GM21576 (cell line): ENCODE measurements at regions not wholly inside any gene's neighbourhood (a gene's known extent, or its start where the extent isn't known, plus 50 kb on each side); places are given as distances from the start of the nearest gene placed in this dataset.
"Not testable (repeated sequence)": the region's sequence is repeated elsewhere in the genome, so short reads cannot be mapped to it uniquely, and the experiment has no call there.

ENCODE experiments used
- ATAC-seq: cut with Tn5 transposase; IDR thresholded peaks from one replicate; pipeline ENCODE4 v1.9.1; 2021; ENCODE audit warnings: mild to moderate bottlenecking, moderate library complexity; ENCODE audit not compliant: unreplicated experiment

DNA sequence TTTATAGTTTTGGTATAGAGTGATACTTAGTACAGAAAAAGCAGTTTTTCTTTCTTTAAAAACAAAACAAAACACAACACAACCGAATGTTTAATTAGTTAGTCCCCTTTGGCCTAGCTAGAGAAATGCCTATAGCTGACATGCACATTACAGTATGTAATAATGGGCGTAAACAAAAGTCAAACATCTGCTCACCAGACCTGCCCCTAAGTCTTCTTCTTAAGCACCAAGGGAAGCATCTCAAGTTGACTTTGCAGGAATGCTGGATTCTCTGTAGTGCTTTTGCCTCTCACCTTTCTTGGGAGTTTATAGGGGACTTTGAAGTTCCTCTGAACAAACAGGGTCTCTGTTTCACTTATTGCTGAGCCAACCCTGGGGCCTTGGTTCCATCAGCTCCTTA lies 143.7 kb downstream of the TM2D1 start:
- no peak for ATAC-seq

DNA sequence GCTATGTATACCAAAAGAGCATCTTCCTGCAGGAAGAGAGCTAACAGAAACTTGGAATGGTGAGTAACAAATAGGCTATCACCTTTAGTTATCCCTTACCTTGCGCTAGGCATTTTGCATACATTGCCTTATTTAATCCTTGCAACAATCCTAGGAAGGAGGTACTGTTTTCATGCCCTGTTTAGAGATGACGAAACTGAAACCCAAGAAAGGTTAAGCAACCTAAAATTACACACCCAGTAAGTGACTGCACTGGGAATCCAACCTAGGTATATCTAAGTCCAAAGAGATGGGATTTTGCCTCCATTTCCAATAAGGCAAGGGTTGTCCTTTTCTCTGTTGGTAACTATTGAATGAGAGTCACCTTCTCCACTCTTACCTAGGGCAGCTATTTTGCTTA lies 144.5 kb downstream of the TM2D1 start:
- ATAC-seq, result no peak

DNA sequence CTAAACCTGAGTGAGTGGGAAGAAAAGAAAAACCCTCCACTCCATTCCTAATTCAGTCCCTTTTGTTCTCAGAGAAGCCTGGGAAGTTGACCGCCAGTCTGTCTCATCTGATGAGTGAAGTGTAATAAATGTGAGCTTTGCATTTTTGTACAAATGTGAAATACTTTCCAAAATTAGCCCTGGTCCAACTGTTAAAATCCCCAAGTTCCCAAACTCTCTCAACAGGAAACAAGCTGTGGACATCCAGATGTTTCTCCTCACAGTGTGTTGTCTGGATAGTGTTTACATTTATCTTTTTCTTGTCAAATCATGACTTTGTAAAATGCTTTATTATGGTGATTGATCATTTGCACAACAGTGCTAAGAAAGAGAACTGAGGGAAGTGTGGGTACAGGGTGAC lies 145.1 kb downstream of the TM2D1 start:
- no peak for ATAC-seq

DNA sequence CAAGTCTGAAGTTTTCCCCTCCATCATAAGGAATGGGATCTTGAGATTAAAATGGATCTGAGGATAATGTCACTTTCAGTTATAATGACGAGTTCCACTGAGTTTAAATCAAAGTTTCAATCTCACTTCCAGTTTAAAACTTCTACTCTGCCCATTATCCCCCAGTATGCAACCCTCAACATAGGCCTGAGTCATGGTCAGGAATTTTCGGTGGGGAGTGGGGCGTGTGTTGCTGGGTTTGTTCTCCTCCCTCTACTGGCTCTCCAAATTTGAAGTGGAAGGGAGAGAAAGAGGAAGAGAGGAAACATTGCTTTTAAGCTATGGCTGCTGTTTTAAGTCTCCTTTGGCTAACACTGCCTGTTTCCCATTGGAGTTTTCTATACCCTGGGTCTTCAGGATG lies 152.9 kb downstream of the TM2D1 start:
- ATAC-seq, result no peak

DNA sequence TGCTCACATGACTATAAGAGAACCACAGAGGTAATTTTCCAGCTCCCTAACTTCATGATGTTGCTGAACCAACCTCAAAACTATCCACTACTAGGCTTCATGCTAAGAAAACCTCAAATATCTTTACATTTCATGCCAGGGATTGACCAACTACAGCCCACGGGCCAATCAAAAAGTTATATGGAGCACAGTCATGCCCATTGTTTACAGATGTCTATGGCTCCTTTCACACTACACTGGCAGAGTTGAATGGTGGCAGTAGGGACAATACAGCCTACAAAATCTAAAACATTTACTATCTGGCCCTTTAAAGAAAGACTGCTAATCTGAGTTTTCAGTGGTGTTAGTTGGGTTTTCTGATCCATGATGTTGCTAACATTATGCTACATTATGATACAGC lies 154.8 kb downstream of the TM2D1 start:
- ATAC-seq, result no peak

DNA sequence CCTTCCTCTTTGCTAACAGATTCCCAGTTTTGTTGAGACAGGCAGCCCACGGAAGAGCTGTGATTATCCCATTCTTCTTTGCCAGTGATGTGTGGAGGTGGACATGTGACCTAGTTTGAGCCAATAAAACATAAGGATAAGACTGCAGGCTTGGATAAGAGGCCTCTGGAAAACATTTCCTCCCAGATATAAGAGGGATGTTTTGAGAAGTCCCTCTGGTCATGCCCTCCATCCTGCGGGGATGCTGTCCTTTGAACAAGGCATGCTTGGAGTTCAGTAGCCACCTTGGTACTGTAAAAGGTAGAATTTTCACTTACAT lies 155.7 kb downstream of the TM2D1 start:
- ATAC-seq, result no peak

DNA sequence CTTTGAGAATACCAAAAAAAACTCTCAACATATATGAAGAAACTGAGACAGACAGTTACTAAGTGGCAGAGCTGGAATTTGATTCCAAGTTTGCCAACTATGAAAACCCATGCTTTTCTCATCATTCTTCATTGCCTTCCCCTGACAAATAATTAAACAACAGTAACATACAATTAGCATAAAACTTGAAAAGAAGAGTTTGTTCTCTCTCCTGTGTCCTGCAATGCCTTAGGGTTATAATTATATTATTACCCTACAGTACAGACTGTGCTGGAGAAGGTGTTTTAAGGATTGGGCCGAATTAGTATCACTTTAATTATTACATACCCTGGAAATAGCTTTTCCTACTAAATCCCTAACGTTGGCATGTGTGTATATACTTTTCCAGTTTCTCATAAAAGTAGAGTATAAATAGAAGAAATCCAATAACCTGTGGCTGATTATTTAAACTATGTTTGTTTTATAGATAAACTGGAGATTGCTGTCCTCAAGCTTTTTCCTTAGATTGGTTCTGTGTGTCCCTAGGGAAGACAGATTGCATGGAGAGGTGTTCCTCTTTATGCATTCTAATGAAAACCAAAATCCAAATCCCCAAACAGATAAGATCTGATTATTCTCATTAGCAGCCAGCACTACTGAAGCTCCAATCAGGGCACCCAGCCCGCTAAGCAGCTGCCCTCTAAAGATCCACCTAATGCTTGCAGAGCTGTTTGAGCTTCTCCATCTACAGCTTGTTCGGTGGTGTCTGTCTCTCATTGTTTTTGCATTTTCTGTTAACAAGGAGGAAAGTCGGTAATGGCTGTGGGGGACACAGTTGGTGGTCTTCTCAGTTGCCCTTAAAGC lies 156.3 kb downstream of the TM2D1 start:
- no peak for ATAC-seq

DNA sequence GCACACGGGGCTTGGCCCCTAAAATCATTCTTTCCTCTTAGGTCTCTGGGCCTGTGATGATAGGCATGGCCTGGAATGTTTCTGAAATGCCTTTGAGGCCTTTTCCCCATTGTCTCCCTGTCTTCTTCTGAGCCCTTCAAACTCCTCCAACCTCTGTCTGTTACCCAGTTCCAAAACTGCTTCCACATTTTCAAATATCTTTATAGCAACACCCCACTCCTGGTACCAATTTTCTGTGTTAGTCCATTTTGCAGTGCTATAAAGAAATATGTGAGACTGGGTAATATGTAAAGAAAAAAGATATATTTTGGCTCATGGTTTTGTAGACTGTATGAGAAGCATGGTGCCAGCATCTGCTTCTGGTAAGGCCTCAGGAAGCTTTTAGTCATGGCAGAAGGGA lies 158.8 kb downstream of the TM2D1 start:
- no peak for ATAC-seq

DNA sequence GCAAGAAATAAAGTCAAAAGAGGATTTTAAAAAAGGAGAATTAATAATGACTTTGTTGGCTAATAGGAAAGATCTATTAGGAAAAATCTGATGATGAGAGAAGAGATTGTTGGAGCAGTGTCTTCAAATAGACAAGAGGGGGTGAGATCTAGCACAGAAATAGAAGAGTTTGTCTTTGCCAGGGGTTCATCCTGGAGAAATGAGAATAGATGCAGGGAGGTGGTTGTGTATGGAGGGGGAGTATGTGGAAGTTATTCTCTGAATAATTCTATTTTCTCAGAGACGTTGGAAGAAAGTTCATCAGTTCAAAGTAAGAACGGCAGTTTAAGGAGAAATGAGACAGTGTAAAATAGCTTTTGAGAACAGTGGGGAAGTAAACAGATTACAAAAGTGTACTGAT lies 161.3 kb downstream of the TM2D1 start:
- ATAC-seq, result no peak

DNA sequence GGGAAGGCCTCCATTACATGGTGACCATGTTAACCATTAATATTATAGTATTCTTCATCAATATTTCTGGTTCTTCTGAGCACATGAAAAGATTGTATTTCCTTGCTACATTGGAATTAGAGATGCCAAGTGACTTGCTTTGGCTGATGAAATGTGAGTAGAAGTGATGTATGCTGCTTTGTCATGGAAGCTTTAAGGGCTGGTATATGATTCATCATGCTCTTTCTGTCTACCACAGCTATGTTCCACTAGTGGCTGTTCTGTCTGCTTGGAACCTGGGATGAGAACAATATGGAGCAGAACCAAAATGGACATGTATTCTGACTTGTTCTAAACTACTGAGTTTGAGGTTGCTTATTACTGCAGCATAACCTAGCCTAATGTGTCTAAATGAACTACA lies 163.3 kb downstream of the TM2D1 start:
- ATAC-seq, result no peak

DNA sequence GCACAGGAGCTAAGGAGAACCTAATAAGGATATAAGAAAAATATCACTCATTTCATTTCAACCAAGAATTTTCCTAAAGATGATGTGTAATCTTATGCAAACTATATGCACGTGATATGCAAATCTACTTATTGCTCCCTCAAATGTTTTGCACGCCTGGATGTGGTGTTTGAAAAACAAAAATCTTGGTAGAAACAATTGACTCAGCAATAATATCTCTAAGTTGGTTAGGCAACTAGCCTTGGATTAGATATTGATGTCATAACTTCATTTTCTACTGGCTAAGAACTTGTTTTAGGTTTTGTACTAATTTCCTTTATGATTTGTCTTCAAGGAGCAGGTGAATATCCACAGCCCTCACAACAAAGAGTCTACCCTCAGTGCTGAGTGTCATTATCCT lies 164.6 kb downstream of the TM2D1 start:
- no peak for ATAC-seq

DNA sequence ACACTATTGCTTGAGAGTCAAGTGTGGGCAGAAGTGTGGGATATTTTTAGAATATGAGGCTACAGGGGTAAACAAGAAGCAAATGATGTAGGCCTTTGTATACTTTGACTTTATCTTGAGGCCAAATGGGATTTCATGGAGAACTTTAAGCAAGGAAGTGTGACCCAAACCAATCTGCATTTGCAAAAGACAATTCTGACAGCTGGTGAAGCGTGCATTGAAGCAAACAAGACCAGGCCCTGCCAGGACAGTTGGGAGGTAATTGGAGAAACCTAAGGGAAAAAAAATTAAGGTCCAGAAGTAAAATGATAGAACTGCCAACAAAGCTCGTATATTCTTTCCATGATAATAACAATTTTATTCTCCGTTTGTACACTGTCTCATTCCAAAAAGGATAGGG lies 168.3 kb downstream of the TM2D1 start:
- ATAC-seq, result no peak

DNA sequence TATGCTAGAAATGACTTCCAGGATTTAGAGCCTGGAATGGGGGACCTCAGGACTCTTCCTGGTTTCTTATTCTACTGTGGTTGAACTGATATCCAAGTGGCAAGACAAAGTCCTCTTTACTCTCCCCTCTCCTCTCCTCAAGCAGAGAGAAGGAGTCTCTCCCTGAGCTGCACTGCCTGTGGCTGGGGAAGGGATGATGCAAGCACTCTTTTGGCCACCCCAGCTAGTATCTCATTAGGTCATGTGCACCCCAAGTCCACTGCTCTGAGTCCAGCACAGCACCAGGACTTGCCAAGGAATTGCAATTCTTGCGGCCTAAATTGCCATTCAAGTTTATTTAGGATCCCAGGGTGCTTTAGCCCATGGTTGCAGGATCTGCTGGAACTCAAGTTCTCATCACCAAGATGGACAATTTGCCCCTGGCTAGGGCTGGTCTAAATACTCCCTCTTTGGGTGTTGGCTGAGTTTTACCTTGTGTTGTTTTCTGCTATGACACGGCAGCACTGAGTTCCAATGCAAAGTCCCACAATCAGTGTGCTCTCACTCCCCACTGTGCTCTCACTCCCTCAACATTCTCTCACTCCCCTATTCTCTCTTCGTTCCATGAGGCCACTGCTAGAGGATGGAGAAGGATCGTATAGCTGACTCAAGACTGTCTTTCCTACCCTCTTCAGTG lies 172.2 kb downstream of the TM2D1 start:
- no peak for ATAC-seq

DNA sequence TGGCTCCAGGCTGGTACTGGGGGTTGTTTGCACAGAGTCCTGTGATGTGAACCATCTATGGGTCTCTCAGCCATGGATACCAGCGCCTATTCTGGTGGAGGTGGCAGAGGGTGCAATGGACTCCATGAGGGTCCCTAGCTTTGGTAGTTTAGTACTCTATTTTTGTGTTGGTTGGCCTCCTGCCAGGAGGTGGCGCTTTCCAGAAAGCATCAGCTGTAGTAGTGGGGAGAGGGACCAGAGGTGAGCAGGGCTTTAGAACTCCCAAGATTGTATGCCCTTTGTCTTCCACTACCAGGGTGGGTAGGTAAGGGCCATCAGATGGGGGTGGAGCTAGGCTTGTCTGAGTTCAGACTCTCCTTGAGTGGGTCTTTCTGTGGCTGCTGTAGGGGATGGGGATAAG lies 177.6 kb downstream of the TM2D1 start:
- ATAC-seq, result not testable (repeated sequence)

DNA sequence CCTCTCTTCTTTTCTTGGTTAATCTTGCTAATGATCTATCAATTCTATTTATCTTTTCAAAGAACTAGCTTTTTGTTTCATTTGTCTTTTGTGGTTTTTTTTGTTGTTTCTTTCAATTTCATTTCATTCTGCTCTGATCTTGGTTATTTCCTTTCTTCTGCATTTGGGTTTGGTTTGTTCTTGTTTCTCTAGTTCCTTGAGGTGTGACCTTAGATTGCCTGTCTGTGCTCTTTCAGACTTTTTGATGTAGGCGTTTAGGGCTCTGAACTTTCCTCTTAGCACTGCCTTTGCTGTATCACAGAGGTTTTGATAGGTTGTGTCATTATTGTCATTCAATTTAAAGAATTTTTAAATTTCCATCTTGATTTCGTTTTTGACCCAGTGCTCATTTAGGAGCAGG lies 180.1 kb downstream of the TM2D1 start:
- not testable (repeated sequence) for ATAC-seq

DNA sequence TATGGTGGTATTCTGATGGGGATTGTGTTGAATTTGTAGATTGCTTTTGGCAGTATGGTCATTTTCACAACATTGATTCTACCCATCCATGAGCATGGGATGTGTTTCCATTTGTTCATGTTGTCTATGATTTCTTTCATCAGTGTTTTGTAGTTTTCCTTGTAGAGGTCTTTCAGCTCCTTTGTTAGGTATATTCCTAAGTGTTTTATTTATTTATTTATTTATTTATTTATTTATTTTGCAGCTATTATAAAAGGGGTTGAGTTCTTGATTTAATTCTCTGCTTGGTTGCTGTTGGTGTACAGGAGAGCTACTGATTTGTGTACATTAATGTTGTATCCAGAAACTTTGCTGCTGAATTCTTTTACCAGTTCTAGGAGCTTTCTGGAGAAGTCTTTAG lies 181.4 kb downstream of the TM2D1 start:
- not testable (repeated sequence) for ATAC-seq

DNA sequence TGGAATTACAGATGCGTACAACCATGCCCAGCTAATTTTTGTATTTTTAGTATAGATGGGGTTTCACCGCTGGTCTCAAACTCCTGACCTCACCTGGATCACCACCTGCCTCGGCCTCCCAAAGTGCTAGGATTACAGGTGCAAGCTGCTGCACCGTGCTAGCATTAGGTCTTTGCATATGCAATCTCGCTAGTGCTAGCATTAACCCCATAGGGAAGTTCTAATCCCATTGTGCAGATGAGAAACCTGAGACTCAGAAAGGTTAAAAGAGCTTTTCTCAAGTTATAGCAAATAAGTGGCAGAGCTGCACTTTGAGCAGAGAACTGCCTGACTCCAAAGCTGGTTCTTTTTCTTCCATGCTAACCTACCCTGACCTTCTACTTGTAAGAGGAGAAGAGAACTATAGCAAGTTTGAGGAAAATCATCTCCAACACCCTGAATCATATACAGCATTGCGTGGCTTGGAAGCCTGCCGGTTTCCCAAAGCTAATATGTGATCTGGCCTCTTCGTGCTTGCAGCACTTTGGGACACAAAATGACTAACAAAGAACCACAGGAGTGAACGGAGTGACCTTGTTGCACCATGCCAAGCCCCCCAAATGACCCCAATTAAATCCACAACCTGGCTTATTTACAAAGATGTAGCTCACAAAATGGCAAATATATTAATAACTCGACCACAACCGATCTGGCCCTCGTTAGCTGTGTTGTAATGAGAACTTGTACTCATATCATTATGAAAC lies 185.1 kb downstream of the TM2D1 start:
- no peak for ATAC-seq

DNA sequence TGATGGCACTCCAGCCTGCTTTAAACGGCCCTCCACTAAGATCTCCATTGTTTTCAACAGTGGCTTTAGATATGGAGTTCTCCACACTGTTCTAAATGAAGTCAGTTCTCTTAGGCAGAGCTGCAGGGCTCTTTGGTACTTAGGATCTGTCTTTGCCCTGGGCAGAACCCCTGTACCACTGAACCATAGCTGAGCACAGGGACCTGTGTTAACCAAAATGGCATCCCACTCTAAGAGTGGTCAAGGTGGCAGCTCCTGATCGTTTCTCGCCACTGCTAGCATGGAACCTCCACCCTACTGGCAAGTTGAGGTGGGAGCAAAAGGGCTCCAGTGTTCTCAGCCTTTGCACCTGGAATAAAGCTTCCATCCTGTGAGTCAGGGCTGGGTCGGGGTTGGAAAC lies 186.7 kb downstream of the TM2D1 start:
- no peak for ATAC-seq

DNA sequence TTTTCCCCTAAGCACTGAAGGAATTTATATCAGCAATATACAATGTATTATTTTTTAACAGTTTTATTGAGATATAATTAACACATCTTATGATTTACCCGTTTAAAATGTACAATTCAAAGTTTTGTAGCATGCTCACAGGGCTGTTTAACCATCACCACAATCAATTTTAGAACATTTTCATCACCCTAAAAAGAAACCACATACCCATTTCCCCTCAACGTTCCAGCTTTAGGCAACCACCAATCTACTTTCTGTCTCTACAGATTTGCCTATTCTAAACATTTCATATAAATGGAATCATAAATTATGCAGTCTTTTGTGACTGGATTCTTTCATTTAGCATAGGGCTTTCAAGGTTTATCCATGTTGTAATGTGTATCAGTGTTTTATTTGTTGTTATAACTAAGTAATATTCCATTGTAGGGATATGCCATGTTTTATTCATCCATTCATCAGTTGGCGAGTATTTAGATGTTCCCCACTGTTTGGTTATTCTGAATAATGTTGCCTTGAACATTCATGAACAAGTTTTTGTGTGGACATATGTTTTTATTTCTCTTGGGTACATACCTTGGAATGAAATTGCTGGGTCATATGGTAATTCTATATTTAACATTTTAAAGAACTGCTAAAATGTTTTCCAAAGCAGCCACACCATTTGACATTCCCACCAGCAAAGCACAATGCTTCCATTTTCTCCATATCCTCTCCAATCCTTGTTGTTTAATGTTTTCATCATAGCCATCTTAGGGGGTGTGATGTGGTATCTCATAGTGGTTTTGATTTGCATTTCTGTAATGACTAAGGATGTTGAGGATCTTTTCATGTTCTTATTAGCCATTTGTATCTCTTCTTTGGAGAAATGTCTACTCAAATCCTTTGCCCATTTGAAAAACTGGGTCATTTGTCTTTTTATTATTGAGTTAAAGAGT lies 188.5 kb downstream of the TM2D1 start:
- no peak for ATAC-seq

DNA sequence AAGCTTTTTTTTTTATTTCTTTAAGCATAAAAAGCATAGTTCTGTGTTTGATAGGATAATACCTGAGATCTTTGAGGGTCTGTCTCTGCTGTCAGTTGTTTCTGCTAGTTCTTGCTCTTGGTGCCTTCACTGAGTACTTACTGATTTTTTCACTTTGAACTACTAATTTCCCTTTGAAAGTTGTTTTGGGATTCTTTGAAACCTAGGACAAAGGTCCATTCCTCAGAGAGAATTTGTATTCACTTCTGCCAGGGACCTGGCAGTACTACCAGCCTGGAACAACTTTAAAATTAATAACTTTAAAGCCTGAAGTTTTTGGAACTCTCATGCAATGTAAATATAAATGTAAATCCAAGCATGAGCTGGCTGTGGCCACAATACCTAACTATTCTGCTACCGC lies 190.1 kb downstream of the TM2D1 start:
- no peak for ATAC-seq

DNA sequence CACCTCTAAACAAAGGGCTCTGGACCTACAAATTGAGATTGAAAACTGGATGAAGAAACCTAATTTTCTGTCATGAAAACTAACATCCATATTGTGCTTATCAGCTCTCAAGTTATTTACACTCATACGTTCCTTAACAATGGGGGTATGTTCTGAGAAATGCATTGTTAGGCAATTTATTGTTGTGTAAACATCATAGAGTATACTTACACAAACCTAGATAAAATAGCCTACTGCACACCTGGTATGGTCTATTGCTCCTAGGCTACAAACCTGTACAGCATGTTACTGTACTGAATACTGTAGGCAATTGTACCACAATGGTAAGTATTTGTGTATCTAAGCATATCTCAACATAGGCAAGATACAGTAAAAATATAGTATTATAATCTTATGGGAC lies 191.4 kb downstream of the TM2D1 start:
- ATAC-seq, result no peak
